ENCODE measurements at regions not wholly inside any gene's neighbourhood (a gene's known extent, or its start where the extent isn't known, plus 50 kb on each side); places are given as distances from the start of the nearest gene placed in this dataset.

DNA sequence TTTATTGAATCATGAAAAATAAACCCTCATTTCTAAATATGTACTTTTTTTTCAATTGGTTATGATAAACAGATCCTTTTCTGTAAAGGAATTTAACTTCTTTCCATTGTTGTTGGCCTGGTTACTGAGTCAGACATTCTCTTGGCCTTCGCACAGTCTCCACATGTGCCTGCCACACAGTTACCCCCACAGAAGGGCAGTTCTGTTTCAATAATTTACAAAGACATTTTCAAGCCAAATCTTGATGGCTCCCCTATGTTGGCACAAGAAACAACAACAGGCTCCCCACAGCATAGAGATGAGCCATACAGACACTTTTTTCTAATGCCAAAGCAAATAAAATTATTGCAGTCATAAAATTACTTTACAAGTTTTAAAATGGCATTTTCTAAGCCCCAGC, 55.6 kb upstream of the BEND6 start:
- no peaks in the 10 kb centered on the region for H3K27me3 ChIP-seq (ENCODE audit: insufficient read depth, poor library complexity, severe bottlenecking)
- no peak overlapping the region for H3K4me3 ChIP-seq (replicated peaks; ENCODE audit: insufficient read depth, low read length)
- H3K27ac ChIP-seq (replicated peaks): no peak overlapping the region
- no peak for DNase-seq (ENCODE audit: low read depth in 1 of 2, low spot score in 1 of 2)
- no peak for TF ChIP-seq GABPA (IDR thresholded peaks at IDR 0.05; ENCODE audit: low read depth)
- TF ChIP-seq, protein P1, sequence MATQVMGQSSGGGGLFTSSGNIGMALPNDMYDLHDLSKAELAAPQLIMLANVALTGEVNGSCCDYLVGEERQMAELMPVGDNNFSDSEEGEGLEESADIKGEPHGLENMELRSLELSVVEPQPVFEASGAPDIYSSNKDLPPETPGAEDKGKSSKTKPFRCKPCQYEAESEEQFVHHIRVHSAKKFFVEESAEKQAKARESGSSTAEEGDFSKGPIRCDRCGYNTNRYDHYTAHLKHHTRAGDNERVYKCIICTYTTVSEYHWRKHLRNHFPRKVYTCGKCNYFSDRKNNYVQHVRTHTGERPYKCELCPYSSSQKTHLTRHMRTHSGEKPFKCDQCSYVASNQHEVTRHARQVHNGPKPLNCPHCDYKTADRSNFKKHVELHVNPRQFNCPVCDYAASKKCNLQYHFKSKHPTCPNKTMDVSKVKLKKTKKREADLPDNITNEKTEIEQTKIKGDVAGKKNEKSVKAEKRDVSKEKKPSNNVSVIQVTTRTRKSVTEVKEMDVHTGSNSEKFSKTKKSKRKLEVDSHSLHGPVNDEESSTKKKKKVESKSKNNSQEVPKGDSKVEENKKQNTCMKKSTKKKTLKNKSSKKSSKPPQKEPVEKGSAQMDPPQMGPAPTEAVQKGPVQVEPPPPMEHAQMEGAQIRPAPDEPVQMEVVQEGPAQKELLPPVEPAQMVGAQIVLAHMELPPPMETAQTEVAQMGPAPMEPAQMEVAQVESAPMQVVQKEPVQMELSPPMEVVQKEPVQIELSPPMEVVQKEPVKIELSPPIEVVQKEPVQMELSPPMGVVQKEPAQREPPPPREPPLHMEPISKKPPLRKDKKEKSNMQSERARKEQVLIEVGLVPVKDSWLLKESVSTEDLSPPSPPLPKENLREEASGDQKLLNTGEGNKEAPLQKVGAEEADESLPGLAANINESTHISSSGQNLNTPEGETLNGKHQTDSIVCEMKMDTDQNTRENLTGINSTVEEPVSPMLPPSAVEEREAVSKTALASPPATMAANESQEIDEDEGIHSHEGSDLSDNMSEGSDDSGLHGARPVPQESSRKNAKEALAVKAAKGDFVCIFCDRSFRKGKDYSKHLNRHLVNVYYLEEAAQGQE (IDR thresholded peaks at IDR 0.05; ENCODE audit: insufficient replicate concordance, low read depth): no peak

DNA sequence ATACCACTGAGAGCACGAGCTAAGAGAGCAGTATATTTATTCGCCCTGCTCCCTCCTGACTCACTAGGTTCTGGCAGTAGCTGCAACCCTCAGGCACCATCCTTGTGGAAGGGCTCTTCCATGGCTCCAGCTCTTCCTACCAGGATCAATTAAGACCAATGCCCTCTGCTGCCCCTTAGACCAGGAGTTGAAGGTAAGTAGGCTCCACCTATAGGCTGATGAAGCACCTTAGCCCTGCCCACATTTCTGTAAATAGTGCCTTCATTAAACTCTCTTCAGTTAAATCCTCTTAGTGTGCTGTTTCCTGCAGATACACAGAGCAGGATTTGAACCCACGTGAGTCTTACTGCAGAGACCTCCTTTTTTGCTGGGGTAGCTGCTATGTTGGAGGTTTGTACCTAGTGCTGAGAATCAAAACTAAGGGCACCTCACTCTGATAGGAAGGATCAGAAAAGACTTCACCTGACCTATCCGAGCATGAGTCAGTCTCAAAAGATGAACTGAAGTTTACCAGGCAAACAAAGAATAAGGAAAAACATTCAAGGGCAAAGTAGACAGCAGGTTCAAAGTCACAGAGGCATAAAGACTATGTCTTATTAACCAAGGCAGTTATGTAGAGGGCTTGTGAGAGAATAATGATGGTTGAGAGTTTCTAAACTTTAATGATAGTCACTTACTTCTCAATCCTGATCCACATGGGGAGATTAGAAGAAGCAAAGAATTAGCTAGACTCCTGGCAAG, 56.9 kb upstream of the BEND6 start:
- Histone ChIP-seq H3K4me3 (replicated peaks; ENCODE audit: insufficient read depth, low read length) (no peak overlapping the region), H3K27me3 (ENCODE audit: insufficient read depth, poor library complexity, severe bottlenecking) (no peaks in the 10 kb centered on the region), H3K27ac (replicated peaks) (no peak overlapping the region)
- DNase-seq (ENCODE audit: low read depth in 1 of 2, low spot score in 1 of 2): no peak
- no peak for TF ChIP-seq CTCF (IDR thresholded peaks at IDR 0.05; ENCODE audit: insufficient read depth, low read length)
- TF ChIP-seq GABPA (IDR thresholded peaks at IDR 0.05; ENCODE audit: low read depth): no peak
- TF ChIP-seq, protein P1 (IDR thresholded peaks at IDR 0.05; ENCODE audit: insufficient replicate concordance, low read depth): no peak
- TF ChIP-seq POLR2AphosphoS5 (IDR thresholded peaks at IDR 0.05; ENCODE audit: low read depth): no peak
- TF ChIP-seq SPI1 (IDR thresholded peaks at IDR 0.05; ENCODE audit: borderline replicate concordance, low read depth): no peak

DNA sequence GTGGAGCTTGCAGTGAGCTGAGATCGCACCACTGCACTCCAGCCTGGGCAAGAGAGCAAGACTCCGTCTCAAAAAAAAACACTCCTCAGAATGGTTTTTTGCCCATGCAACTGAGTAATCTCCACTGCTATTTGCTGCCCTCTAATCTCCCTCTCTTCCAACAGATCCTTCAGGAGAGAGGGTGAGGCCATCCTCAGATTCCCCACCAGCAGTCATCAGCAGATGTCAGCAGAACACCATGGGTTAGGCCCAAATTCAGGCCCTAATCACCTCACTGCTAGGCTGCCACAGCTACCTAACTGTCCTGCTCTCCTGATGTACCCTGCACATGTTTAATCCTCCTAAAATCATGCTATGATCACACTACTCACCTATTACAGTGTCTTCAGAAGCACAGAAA, 63.2 kb upstream of the BEND6 start:
- TF ChIP-seq POLR2AphosphoS5 (IDR thresholded peaks at IDR 0.05; ENCODE audit: low read depth) (no peak), CTCF (IDR thresholded peaks at IDR 0.05; ENCODE audit: insufficient read depth, low read length) (no peak)
- no peak overlapping the region for H3K4me3 ChIP-seq (replicated peaks; ENCODE audit: insufficient read depth, low read length)
- no peaks in the 10 kb centered on the region for H3K27me3 ChIP-seq (ENCODE audit: insufficient read depth, poor library complexity, severe bottlenecking)
- no peak overlapping the region for H3K27ac ChIP-seq (replicated peaks)
- DNase-seq (ENCODE audit: low read depth in 1 of 2, low spot score in 1 of 2): no peak

DNA sequence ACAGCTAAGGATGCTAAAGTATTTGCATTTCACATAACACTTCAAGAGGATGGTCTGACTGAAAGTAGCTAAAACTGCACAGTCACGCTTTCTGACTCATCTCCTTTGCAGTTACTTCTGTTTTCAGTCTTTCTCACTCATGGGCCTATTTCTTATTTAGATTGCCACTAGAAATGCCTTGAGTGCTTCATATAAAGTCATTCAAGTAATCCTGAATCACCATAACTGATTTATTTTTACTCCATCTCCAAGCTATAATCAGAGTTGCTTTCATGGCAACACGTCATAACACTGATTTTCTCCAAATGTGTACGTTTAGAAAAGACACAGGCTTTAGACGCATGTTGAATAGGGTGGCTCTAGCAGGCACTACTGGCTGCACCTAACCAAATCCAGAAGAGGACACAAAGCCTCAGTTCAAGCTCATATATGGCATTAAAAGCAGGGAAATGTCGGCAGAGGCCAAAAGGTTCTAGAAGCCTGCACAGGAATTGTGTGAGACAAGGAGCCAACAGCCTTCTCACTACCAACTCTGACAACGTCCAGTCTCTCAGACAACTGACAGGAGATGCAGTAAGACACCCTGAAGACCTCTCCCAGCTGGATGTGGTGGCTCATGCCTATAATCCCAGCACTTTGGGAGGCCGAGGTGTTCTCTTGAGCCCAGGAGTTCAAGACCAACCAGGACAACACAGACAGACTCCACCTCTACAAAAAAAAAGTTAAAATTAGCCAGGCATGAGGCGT, 64.1 kb upstream of the BEND6 start:
- H3K4me3 ChIP-seq (replicated peaks; ENCODE audit: insufficient read depth, low read length): no peak overlapping the region
- H3K27ac ChIP-seq (replicated peaks): no peak overlapping the region
- DNase-seq (ENCODE audit: low read depth in 1 of 2, low spot score in 1 of 2): peak; percentile 18 to 54

More for the DNA sequence above, 64.1 kb upstream of the BEND6 start:
- TF ChIP-seq GABPA (IDR thresholded peaks at IDR 0.05; ENCODE audit: low read depth): no peak
- TF ChIP-seq, protein P1 (IDR thresholded peaks at IDR 0.05; ENCODE audit: insufficient replicate concordance, low read depth): no peak
- TF ChIP-seq SPI1 (IDR thresholded peaks at IDR 0.05; ENCODE audit: borderline replicate concordance, low read depth): no peak
- no peak for TF ChIP-seq CTCF (IDR thresholded peaks at IDR 0.05; ENCODE audit: insufficient read depth, low read length)
- TF ChIP-seq POLR2AphosphoS5 (IDR thresholded peaks at IDR 0.05; ENCODE audit: low read depth): no peak
- H3K27me3 ChIP-seq (ENCODE audit: insufficient read depth, poor library complexity, severe bottlenecking): no peaks in the 10 kb centered on the region
